ENCODE measurements at regions not wholly inside any gene's neighbourhood (a gene's known extent, or its start where the extent isn't known, plus 50 kb on each side); places are given as distances from the start of the nearest gene placed in this dataset.
"Not testable (repeated sequence)": the region's sequence is repeated elsewhere in the genome, so short reads cannot be mapped to it uniquely, and the experiment has no call there.

DNA sequence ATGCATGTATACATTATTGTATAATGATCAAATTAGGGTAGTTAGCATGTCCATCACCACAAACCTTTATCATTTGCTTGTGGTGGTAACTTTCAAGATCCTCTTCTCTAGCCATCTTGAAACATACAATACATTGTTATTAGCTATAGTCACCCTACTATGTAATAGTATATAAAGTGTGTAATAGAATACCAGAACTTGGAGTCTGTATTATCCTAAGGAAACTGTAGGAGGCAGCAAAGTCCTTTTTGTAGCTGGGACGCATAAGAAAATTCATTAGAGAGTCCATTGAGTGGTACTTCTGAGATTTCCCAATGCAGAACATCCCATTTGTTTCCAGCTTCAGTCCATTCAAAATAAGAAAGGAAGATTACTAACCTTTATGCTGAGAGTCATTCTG lies 325.9 kb upstream of the LRFN5 start:
- no peak for DNase-seq

DNA sequence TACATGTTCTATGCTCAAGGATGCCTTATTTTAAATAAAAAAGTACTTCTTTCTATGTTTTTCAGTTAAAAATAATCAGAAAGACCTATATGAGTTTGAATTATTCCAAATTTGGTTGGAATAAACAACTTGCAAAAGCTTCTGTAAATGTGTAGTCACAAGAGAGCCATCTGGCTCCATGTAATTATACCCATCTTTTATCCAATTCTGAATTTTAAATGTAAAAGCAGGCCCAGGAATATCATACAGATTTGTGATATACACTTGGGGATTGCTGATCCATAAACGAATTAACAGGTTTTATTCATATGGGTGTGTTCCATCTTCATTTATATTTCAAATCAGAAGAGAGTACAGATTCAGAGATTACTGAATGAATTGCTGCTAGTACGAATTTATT lies 329.2 kb upstream of the LRFN5 start:
- no peak for DNase-seq

DNA sequence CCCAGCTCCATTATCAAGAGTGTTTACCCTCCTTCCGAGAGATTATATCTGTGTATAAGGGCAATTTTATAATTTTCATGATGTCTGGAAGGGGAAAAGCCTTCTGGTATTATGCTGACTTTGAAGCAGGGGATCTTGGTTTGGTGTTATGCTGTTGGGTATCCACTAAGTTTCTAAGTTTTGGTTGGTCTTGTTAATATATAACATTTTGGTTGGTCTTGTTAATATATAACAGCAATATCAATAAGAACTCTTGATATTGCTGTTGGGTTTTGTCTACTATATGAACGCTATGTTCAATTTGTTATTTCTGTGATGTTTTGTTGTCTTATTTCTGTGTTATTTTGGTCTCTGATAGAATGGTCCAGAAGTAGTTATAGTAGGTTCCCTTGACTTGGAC lies 349.2 kb upstream of the LRFN5 start:
- DNase-seq, result no peak

DNA sequence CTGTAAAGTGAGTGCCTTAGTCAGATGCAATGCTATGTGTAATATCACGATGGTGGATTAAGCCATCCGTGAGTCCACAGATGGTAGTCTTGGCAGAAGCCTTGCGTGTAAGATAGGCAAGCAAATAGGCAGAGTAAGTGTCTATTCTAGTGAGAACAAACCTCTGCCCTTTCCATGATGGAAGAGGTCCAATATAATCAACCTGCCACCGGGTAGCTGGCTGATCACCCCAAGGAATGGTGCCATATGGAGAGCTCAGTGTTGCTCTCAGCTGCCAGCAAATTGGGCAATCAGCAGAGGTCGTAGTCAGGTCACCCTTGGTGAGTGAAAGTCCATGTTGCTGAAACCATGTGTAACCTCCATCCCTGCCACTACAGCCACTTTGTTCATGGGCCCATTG lies 371.2 kb upstream of the LRFN5 start:
- DNase-seq, result no peak

DNA sequence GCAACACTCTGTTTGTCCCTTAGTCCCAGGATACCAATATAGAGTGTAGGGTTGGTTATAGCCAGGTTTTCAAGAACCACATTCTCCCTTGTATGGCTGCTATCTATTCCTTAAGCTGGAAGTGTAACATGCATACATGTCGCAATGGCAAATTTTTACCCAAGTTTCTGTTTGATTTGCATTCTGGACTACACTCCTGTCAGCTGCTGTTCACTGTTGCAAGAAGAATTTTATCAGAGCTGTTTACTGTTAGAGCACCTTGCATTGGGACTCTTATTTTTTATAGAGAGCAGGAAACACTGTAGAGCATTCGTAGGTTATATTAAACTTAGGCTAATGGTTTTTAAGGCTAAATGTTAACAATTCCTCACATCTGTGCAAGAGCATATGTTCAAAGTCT lies 376.0 kb upstream of the LRFN5 start:
- DNase-seq, result no peak

- DNase-seq, result no peak
These were observed 376.9 kb upstream of the LRFN5 start for GRCh38 chr14:41229824-41230223.

GRCh38 chr14:41225433-41225832 lies 381.2 kb upstream of the LRFN5 start:
- no peak for DNase-seq

DNA sequence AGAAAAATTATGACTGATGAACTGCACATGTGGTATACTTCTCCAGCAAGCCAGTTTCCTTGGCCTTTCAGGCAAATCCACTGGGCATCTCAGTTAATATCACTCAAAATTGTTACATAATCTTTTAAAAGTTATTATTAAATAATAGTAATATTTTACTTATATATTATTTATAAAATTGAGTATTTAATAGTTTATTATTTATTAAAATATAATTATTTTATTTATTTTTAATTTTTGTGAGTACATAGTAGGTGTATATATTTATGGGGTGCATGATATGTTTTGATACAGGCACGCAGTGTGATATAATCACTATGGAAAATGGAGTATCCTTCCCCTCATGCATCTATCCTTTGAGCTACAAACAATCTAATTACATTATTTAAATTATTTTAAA lies 384.1 kb upstream of the LRFN5 start:
- no peak for DNase-seq

DNA sequence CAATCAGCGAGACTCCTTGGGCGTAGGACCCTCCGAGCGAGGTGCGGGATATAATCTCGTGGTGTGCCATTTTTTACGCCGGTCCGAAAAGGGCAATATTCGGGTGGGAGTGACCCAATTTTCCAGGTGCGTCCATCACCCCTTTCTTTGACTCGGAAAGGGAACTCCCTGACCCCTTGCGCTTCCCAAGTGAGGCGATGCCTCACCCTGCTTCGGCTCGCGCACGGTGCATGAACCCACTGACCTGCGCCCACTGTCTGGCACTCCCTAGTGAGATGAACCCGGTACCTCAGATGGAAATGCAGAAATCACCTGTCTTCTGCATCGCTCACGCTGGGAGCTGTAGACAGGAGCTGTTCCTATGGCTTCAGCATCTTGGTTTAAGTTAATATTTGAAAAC lies 391.7 kb upstream of the LRFN5 start:
- DNase-seq, result not testable (repeated sequence)

- DNase-seq, result no peak
These were observed 405.0 kb upstream of the LRFN5 start for GRCh38 chr14:41201696-41202095.

GRCh38 chr14:41187868-41188267 lies 418.8 kb upstream of the LRFN5 start:
- DNase-seq, result no peak

- no peak for DNase-seq
These were observed 435.6 kb upstream of the LRFN5 start for GRCh38 chr14:41171045-41171444.

GRCh38 chr14:41167040-41167439 lies 439.6 kb upstream of the LRFN5 start:
- DNase-seq, result peak; percentile 53

DNA sequence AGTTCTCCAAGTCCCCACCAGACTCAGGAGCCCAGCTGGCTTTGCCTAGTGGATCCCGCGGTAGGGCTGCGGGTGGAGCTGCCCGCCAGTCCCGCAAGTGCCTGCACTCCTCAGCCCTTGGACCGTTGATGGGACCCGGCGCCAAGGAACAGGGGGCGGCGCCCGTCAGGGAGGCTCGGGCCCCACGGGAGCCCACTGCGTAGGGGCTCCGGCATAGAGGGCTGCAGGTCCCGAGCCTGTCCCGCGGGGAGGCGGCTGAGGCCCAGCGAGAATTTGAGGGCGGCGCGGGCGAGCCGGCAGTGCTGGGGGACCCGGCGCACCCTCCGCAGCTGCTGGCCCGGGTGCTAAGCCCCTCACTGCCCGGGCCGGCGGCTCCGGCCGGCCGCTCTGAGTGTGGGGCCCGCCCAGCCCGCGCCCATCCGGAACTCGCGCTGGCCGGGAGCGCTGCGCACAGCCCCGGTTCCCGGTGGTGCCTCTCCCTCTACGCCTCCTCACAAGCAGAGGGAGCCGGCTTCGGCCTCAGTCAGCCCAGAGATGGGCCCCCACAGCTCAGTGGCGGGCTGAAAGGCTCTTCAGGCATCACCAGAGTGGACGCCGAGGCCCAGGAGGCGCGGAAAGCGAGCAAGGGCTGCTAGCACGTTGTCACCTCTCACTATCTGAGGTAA lies 452.4 kb upstream of the LRFN5 start:
- no peak for DNase-seq

GRCh38 chr14:41146391-41146790 lies 460.3 kb upstream of the LRFN5 start:
- no peak for DNase-seq

DNA sequence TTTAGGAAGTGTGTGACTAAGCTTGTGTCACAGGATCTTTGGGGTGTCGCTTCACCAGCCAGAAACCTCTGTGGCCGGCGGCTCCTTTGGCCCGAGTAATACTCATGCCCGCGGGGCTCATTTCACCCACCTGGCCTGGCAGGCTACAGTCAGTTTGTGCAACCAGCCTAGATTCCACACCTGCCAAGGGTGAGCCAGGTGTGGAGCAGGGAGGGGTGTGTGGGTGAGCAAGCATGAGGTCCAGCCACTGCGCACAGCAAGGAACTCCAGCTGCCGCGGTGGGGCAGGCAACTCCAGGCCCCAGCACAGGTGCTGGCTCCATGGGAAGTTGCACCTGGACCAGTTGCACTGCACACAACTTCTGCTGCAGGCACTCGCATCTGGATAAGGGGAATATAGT lies 462.3 kb upstream of the LRFN5 start:
- no peak for DNase-seq

GRCh38 chr14:41137741-41138140 lies 468.9 kb upstream of the LRFN5 start:
- DNase-seq, result no peak

DNA sequence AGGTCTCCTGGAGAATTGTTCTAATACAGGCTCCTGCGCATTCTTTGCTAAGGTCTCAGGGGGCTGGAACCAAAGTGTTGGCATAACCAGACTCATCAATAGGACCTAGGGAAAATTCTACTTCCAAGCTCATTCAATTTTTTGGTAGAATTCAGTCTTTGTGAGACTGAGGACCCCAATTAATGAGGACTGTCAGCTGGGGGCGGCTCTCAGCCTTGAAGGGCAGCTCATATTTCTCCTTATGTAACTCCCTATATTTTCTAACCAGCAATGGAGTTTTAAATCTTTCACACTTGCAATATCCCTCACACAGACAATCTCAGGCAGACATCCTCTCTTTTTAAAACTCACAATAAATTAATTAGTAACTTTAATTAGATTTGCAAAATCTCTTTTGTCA lies 476.4 kb upstream of the LRFN5 start:
- DNase-seq, result no peak

DNA sequence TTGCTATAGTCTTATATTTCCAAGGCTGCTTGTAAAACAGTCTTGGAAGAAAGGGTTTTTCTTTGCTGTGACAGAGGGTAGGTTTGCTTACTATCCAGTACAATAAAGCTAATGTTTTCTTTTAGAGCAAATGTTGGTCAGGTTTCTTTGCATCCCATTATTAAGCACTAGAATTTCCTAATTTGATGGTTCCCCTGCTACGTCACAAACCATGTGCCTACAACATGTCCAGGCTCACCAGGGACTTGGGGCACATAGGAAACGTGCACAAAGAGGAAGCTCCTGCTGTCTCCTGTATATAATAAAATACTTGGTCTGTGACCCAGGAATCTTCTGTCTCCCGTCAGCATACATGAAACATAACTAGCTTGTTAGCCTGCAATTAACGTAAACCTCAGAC lies 486.3 kb upstream of the LRFN5 start:
- DNase-seq, result no peak

DNA sequence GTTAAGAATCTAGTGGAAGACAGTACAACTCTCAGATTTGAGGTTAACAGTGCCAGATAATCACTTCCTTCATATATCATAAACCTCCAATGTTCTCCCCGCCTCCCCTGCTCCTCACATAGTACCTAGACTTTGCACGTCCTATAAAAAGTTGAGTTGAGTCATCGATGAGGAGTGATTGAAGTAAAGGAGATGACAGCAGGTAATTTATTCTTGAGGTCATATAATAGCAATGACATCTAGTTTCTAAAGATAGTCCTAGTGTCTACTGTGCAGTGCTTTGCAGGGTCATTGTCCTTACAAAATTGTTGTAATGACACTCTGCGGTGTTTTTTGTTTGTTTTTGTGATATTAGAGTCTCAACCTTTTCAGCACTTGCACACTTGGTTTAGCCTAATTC lies 510.5 kb upstream of the LRFN5 start:
- no peak for DNase-seq

GRCh38 chr14:41087056-41087455 lies 519.6 kb upstream of the LRFN5 start:
- no peak for DNase-seq

DNA sequence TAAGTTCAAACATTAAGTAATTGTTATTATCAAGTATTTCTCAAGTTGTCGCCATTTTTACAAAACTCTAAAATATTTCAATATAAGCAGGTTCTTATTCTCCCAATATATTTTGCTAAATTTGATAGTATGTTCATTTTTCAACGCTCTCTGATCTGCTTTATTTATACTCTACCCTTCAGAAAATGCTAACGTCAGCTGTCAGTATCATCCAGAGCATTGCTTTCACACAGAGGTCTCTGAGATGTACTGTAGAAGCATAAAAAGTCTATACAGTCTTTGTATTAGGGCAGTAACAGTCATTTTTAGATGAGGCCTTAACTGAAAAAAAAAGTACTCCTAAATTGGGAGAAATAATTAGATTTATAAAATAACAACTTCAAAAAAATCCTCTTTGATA lies 533.1 kb upstream of the LRFN5 start:
- DNase-seq, result no peak

DNA sequence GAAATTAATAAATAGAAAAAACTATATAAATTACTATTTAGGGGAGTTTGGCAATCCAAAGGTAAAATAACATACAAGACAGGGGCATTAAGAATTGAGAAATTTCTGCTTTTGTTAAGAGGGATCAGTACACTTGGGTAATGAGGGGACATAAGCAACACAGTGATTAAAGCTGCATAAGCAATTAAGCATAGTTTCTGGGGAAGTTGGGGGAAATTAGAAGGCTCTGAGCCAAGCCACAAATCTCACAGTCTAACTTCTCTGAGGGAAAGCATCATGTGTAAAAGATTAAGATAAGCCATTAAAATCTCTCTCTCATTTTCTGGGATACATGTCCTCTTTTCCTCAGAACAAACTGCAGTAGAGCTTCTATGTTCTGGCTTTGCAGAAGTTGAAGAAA lies 533.9 kb upstream of the LRFN5 start:
- no peak for DNase-seq

- no peak for DNase-seq
These were observed 535.3 kb upstream of the LRFN5 start for GRCh38 chr14:41071351-41071750.

DNA sequence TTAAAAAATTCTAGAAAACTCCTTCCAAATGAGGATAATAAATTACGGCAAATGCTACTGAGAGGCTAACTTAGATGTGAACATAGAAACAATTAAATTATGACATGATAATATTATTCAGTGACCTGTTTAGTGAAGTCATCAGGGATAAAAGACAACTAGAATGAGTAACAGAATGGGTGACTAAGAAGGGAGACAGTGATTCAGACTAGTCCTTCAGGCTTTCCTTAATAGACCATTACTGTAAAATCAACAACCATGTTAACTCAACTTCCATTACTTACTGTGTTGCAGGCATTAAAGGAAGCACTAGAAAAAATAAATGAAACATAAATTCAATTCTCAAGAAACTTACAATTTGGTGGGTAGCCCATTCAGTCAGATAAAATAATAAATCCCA lies 543.9 kb upstream of the LRFN5 start:
- no peak for DNase-seq

GRCh38 chr14:41055589-41055988 lies 551.1 kb upstream of the LRFN5 start:
- no peak for DNase-seq
